HEK293T (cell line): ENCODE measurements at regions not wholly inside any gene's neighbourhood (a gene's known extent, or its start where the extent isn't known, plus 50 kb on each side); places are given as distances from the start of the nearest gene placed in this dataset.

ENCODE experiments used
- BHLHE40 ChIP-seq: fragments of 450-650 bp; IDR thresholded peaks from 2 replicates; pipeline ENCODE4 v1.6.1; 2016; ENCODE audit warnings: mild to moderate bottlenecking, moderate library complexity, borderline replicate concordance
- CTBP1 ChIP-seq: fragments of 450-650 bp; IDR thresholded peaks from 2 replicates; pipeline ENCODE4 v1.6.1; 2016; ENCODE audit warnings: borderline replicate concordance
- FOXK2 ChIP-seq: fragments of 450-650 bp; IDR thresholded peaks from 2 replicates; pipeline ENCODE4 v1.6.1; 2016; ENCODE audit warnings: mild to moderate bottlenecking
- FOXM1 ChIP-seq: fragments of 450-650 bp; IDR thresholded peaks from 2 replicates; pipeline ENCODE4 v1.6.1; 2017; ENCODE audit warnings: mild to moderate bottlenecking, borderline replicate concordance
- HDGF ChIP-seq: fragments of 450-650 bp; IDR thresholded peaks from 2 replicates; pipeline ENCODE4 v1.6.1; 2017; ENCODE audit warnings: antibody characterized with exemption, borderline replicate concordance
- L3MBTL2 ChIP-seq: fragments of 450-650 bp; conservative IDR thresholded peaks from 2 replicates; pipeline ENCODE4 v1.6.1; 2016; ENCODE audit warnings: mild to moderate bottlenecking
- NFRKB ChIP-seq: fragments of 450-650 bp; IDR thresholded peaks from 2 replicates; pipeline ENCODE4 v1.6.1; 2016; ENCODE audit warnings: mild to moderate bottlenecking, moderate library complexity
- SP1 ChIP-seq: fragments of 450-650 bp; IDR thresholded peaks from 2 replicates; pipeline ENCODE4 v1.6.1; 2017
- SUZ12 ChIP-seq: fragments of 450-650 bp; IDR thresholded peaks from 2 replicates; pipeline ENCODE4 v1.6.1; 2016; ENCODE audit warnings: mild to moderate bottlenecking
- TARDBP ChIP-seq: fragments of 450-650 bp; IDR thresholded peaks from 2 replicates; pipeline ENCODE4 v1.6.1; 2016
- ZNF384 ChIP-seq: fragments of 450-650 bp; IDR thresholded peaks from 2 replicates; pipeline ENCODE4 v1.6.1; 2016
- TF ChIP-seq, protein P1 (sequence below): fragments of 450-650 bp; IDR thresholded peaks from 2 replicates; pipeline ENCODE4 v1.6.1; 2016

DNA sequence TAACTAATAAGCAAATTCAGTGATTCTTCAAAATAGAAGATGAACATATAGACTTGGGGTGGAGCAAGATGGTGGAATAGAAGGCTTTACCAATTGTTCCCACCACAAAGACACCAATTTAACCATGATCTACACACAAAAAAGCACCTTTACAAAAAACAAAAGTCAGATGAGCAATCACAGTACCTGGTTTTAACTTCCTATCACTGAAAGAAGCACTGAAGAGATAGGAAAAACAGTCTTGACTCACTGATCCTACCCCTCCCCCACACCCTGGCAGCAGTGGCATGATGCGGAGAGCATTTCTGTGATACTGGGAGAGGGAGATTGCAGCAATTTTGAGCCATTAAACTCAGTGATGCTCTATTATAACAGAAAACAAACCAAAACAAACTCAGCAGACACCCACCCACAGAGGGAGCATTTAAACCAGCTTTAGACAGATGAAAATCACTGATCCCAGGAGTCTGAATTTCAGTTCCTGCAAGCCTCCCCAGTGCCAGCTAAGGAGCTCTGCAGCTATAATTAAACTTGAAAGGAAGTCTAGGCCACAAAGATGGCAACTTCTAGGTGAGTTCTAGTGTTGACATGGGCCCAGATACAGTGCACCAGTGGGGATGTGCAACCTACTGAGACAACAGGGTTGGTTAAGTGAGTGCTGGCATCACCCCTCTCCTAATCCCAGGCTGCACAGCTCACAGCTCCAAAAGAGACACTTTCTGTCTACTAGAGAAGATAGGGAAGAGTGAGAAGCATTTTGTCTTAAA is 161.8 kb upstream of the GRIA4 start:
- TF ChIP-seq FOXM1, result no peak
- no peak for TF ChIP-seq ZNF384
- TF ChIP-seq FOXK2, result no peak
- no peak for TF ChIP-seq BHLHE40
- TF ChIP-seq SUZ12, result no peak
- TF ChIP-seq SP1, result no peak
- no peak for TF ChIP-seq NFRKB
- no peak for TF ChIP-seq L3MBTL2
- no peak for TF ChIP-seq HDGF
- no peak for TF ChIP-seq CTBP1
- TF ChIP-seq, protein P1, sequence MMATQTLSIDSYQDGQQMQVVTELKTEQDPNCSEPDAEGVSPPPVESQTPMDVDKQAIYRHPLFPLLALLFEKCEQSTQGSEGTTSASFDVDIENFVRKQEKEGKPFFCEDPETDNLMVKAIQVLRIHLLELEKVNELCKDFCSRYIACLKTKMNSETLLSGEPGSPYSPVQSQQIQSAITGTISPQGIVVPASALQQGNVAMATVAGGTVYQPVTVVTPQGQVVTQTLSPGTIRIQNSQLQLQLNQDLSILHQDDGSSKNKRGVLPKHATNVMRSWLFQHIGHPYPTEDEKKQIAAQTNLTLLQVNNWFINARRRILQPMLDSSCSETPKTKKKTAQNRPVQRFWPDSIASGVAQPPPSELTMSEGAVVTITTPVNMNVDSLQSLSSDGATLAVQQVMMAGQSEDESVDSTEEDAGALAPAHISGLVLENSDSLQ, result no peak
- no peak for TF ChIP-seq TARDBP
